SJSA1 (cell line): ENCODE measurements at regions not wholly inside any gene's neighbourhood (a gene's known extent, or its start where the extent isn't known, plus 50 kb on each side); places are given as distances from the start of the nearest gene placed in this dataset.

Experiments
- DNase-seq, 2 experiments: peaks; one replicate each; pipeline ENCODE4 v3.0.0-alpha.2; 2015 to 2020; ENCODE audit warnings: low spot score in 2 of 2, low read depth in 1 of 2
- H3K27ac ChIP-seq: fragments of 250-450 bp; sonication (Bioruptor Pico); 2 replicates; pipeline ENCODE4 v1.5.1; 2020; ENCODE audit warnings: mild to moderate bottlenecking, moderate library complexity
- H3K27me3 ChIP-seq: fragments of 250-450 bp; sonication (Bioruptor Pico); replicated peaks from 2 replicates; pipeline ENCODE4 v1.5.1; 2020; ENCODE audit warnings: mild to moderate bottlenecking, moderate library complexity
- H3K36me3 ChIP-seq: fragments of 250-450 bp; sonication (Bioruptor Pico); 2 replicates; pipeline ENCODE4 v1.5.1; 2020; ENCODE audit warnings: mild to moderate bottlenecking
- H3K4me1 ChIP-seq: fragments of 250-450 bp; sonication (Bioruptor Pico); replicated peaks from 2 replicates; pipeline ENCODE4 v1.6.1; 2021; ENCODE audit warnings: mild to moderate bottlenecking
- H3K4me3 ChIP-seq: fragments of 250-450 bp; sonication (Bioruptor Pico); 2 replicates; pipeline ENCODE4 v1.5.1; 2020; ENCODE audit warnings: mild to moderate bottlenecking
- H3K9me3 ChIP-seq: fragments of 250-450 bp; sonication (Bioruptor Pico); replicated peaks from 2 replicates; pipeline ENCODE4 v1.5.1; 2020; ENCODE audit warnings: mild to moderate bottlenecking

GRCh38 chr11:28702871-28703270 lies 594.7 kb downstream of the METTL15 start:
- no peak overlapping the region for H3K4me3 ChIP-seq
- no peaks in the 10 kb centered on the region for H3K36me3 ChIP-seq
- peaks cover 22% of the 10 kb centered on the region for H3K4me1 ChIP-seq
- no peak for DNase-seq
- H3K9me3 ChIP-seq: no peaks in the 10 kb centered on the region
- H3K27me3 ChIP-seq: no peaks in the 10 kb centered on the region
- H3K27ac ChIP-seq: no peak overlapping the region

GRCh38 chr11:28702450-28702790 lies 594.2 kb downstream of the METTL15 start:
- H3K27me3 ChIP-seq: no peaks in the 10 kb centered on the region
- no peak overlapping the region for H3K4me3 ChIP-seq
- H3K4me1 ChIP-seq: peaks cover 22% of the 10 kb centered on the region
- H3K27ac ChIP-seq: no peak overlapping the region
- H3K36me3 ChIP-seq: no peaks in the 10 kb centered on the region
- peak in 1 of 2 experiments; percentile 31 for DNase-seq
- H3K9me3 ChIP-seq: no peaks in the 10 kb centered on the region

- Histone ChIP-seq H3K9me3 (no peaks in the 10 kb centered on the region), H3K36me3 (no peaks in the 10 kb centered on the region), H3K27ac (no peak overlapping the region), H3K27me3 (no peaks in the 10 kb centered on the region), H3K4me1 (peaks cover 22% of the 10 kb centered on the region), H3K4me3 (no peak overlapping the region)
- peak; percentile 34 to 46 for DNase-seq
Observed at GRCh38 chr11:28701760-28702449, 593.7 kb downstream of the METTL15 start.

GRCh38 chr11:28699701-28700100 lies 591.5 kb downstream of the METTL15 start:
- Histone ChIP-seq H3K27ac (no peak overlapping the region), H3K27me3 (no peaks in the 10 kb centered on the region), H3K4me3 (no peak overlapping the region), H3K4me1 (peaks cover 22% of the 10 kb centered on the region), H3K9me3 (no peaks in the 10 kb centered on the region), H3K36me3 (no peaks in the 10 kb centered on the region)
- DNase-seq: no peak

- Histone ChIP-seq H3K9me3 (no peaks in the 10 kb centered on the region), H3K36me3 (no peaks in the 10 kb centered on the region), H3K4me1 (peaks cover 22% of the 10 kb centered on the region), H3K27ac (no peak overlapping the region), H3K4me3 (no peak overlapping the region), H3K27me3 (no peaks in the 10 kb centered on the region)
- peak; percentile 49 to 51 for DNase-seq
Observed at GRCh38 chr11:28697920-28698827, 590.0 kb downstream of the METTL15 start.

GRCh38 chr11:28696591-28696990 lies 588.4 kb downstream of the METTL15 start:
- H3K4me3 ChIP-seq: no peak overlapping the region

GRCh38 chr11:28690746-28691145 lies 582.6 kb downstream of the METTL15 start:
- Histone ChIP-seq H3K9me3 (no peaks in the 10 kb centered on the region), H3K4me3 (no peak overlapping the region), H3K27me3 (no peaks in the 10 kb centered on the region), H3K4me1 (no peaks in the 10 kb centered on the region), H3K36me3 (no peaks in the 10 kb centered on the region), H3K27ac (no peak overlapping the region)
- no peak for DNase-seq

More at GRCh38 chr11:28696591-28696990, 588.4 kb downstream of the METTL15 start:
- H3K9me3 ChIP-seq: no peaks in the 10 kb centered on the region
- DNase-seq: no peak
- H3K27me3 ChIP-seq: no peaks in the 10 kb centered on the region
- no peak overlapping the region for H3K27ac ChIP-seq
- H3K36me3 ChIP-seq: no peaks in the 10 kb centered on the region
- peaks cover 10% of the 10 kb centered on the region for H3K4me1 ChIP-seq

GRCh38 chr11:28684011-28684586 lies 575.9 kb downstream of the METTL15 start:
- Histone ChIP-seq H3K4me1 (0 out of 2 replicates have a peak, but pooled peaks cover 3% of the 10 kb centered on the region), H3K27me3 (no peaks in the 10 kb centered on the region), H3K27ac (no peak overlapping the region), H3K36me3 (no peaks in the 10 kb centered on the region), H3K9me3 (no peaks in the 10 kb centered on the region), H3K4me3 (no peak overlapping the region)
- no peak for DNase-seq

GRCh38 chr11:28679795-28680468 lies 571.7 kb downstream of the METTL15 start:
- Histone ChIP-seq H3K9me3 (no peaks in the 10 kb centered on the region), H3K4me1 (0 out of 2 replicates have a peak, but pooled peaks cover 3% of the 10 kb centered on the region), H3K4me3 (no peak overlapping the region), H3K27me3 (no peaks in the 10 kb centered on the region), H3K27ac (no peak overlapping the region), H3K36me3 (no peaks in the 10 kb centered on the region)
- no peak for DNase-seq

GRCh38 chr11:28677721-28678120 lies 569.5 kb downstream of the METTL15 start:
- H3K9me3 ChIP-seq: no peaks in the 10 kb centered on the region
- H3K4me3 ChIP-seq: no peak overlapping the region
- H3K27me3 ChIP-seq: no peaks in the 10 kb centered on the region
- no peak overlapping the region for H3K27ac ChIP-seq
- H3K4me1 ChIP-seq: 0 out of 2 replicates have a peak, but pooled peaks cover 3% of the 10 kb centered on the region
- no peaks in the 10 kb centered on the region for H3K36me3 ChIP-seq
- DNase-seq: no peak

- Histone ChIP-seq H3K36me3 (no peaks in the 10 kb centered on the region), H3K27ac (no peak overlapping the region)
- no peak for DNase-seq
Observed at GRCh38 chr11:28675183-28675582, 567.0 kb downstream of the METTL15 start.

GRCh38 chr11:28674433-28675103 lies 566.4 kb downstream of the METTL15 start:
- Histone ChIP-seq H3K9me3 (no peaks in the 10 kb centered on the region), H3K4me3 (no peak overlapping the region), H3K27me3 (no peaks in the 10 kb centered on the region), H3K27ac (no peak overlapping the region), H3K36me3 (no peaks in the 10 kb centered on the region), H3K4me1 (0 out of 2 replicates have a peak, but pooled peaks cover 1% of the 10 kb centered on the region)
- DNase-seq: no peak

More at GRCh38 chr11:28675183-28675582, 567.0 kb downstream of the METTL15 start:
- Histone ChIP-seq H3K27me3 (no peaks in the 10 kb centered on the region), H3K9me3 (no peaks in the 10 kb centered on the region), H3K4me3 (no peak overlapping the region), H3K4me1 (0 out of 2 replicates have a peak, but pooled peaks cover 3% of the 10 kb centered on the region)
